Lung (tissue), 11 donors: ENCODE measurements at regions not wholly inside any gene's neighbourhood (a gene's known extent, or its start where the extent isn't known, plus 50 kb on each side); places are given as distances from the start of the nearest gene placed in this dataset.
A peak's percentile ranks its signal among the peaks of the same experiment; 100 is the strongest.

ENCODE experiments used
- ATAC-seq: fragments of 200-7000 bp; cut with Tn5 transposase; one replicate; pipeline ENCODE4 v1.9.1; 2020; ENCODE audit warnings: moderate number of reproducible peaks; ENCODE audit not compliant: insufficient read depth, low FRiP score
- DNase-seq, 3 donors: peaks; one replicate each; pipeline ENCODE4 v3.0.0-alpha.2; 2013 to 2017
- H3K27ac ChIP-seq, 2 donors: one replicate each; pipeline ENCODE4 v1.5.1; 2013; ENCODE audit warnings: mild to moderate bottlenecking in 2 of 2, moderate library complexity in 2 of 2, control low read depth in 1 of 2, inconsistent platforms in 1 of 2, low read depth in 1 of 2, low read length in 1 of 2
- H3K27me3 ChIP-seq, 3 donors: one replicate each; pipeline ENCODE4 v1.5.1; 2013; ENCODE audit warnings: low read length in 2 of 3; ENCODE audit not compliant: control insufficient read depth in 3 of 3, insufficient read depth in 3 of 3
- H3K36me3 ChIP-seq, 4 donors: one replicate each; pipeline ENCODE4 v1.5.1; 2013; ENCODE audit warnings: low read length in 4 of 4, mild to moderate bottlenecking in 1 of 4, moderate library complexity in 1 of 4; ENCODE audit not compliant: control insufficient read depth in 4 of 4, insufficient read depth in 4 of 4
- H3K4me1 ChIP-seq, 5 donors: one replicate each; pipeline ENCODE4 v1.5.1; 2013; ENCODE audit warnings: low read length in 5 of 5, mild to moderate bottlenecking in 2 of 5, moderate library complexity in 1 of 5; ENCODE audit not compliant: control insufficient read depth in 5 of 5, insufficient read depth in 5 of 5
- H3K4me3 ChIP-seq: one replicate; pipeline ENCODE4 v1.5.1; 2013; ENCODE audit warnings: mild to moderate bottlenecking, control low read depth, moderate library complexity
- H3K9ac ChIP-seq, 2 donors: one replicate each; pipeline ENCODE4 v1.5.1; 2013; ENCODE audit warnings: low read length in 2 of 2, control low read depth in 1 of 2; ENCODE audit not compliant: insufficient read depth in 1 of 2
- H3K9me3 ChIP-seq, 4 donors: one replicate each; pipeline ENCODE4 v1.5.1; 2013; ENCODE audit warnings: low read length in 3 of 4, mild to moderate bottlenecking in 1 of 4, moderate library complexity in 1 of 4; ENCODE audit not compliant: control insufficient read depth in 4 of 4, insufficient read depth in 3 of 4
- CTCF ChIP-seq: IDR thresholded peaks from 2 replicates; pipeline ENCODE4 v1.5.1; 2012; ENCODE audit warnings: mild to moderate bottlenecking; ENCODE audit errors: control extremely low read depth, extremely low read depth
- WGBS, 2 donors: extraction: QIAGEN DNeasy Blood & Tissue Kit; methylation state at CpG; one replicate each; pipeline ENCODE4 v1.1.7; 2013; 5-methylcytosine and 5-hydroxymethylcytosine counted together
- donor health status: control.
- donor health status: control.
- donor health status: Bipolar disorder and iron deficiency.
- donor health status: healthy.
- donor health status: DM: yes; HTN: yes; CAD: no.

- no peak for TF ChIP-seq CTCF
- Histone ChIP-seq H3K27me3 (no peaks in the 10 kb centered on the region), H3K36me3 (no peaks in the 10 kb centered on the region), H3K4me3 (no peak overlapping the region), H3K9ac (no peak overlapping the region), H3K27ac (no peak overlapping the region), H3K9me3 (peaks cover 0 to 3% (median 0%) of the 10 kb centered on the region in 4 donors), H3K4me1 (peaks cover 0 to 9% (median 0%) of the 10 kb centered on the region in 5 donors)
- 67 to 71% methylated on average over 20 of the region's 20 CpGs for WGBS, 2 donors
- ATAC-seq, result no peak
- DNase-seq, result no peak
Measured at GRCh38 chr4:12884846-12885796, 599.0 kb downstream of the RAB28 start.

- TF ChIP-seq CTCF, result no peak
- ATAC-seq, result no peak
- WGBS, 2 donors, result 73 to 88% methylated on average over 3 of the region's 3 CpGs
Measured at GRCh38 chr4:12881945-12882584, 602.1 kb downstream of the RAB28 start.

GRCh38 chr4:12880844-12881243 is 603.3 kb downstream of the RAB28 start:
- no peak for ATAC-seq
- TF ChIP-seq CTCF, result no peak
- no peak overlapping the region for H3K27ac ChIP-seq

More at GRCh38 chr4:12881945-12882584, 602.1 kb downstream of the RAB28 start:
- H3K36me3 ChIP-seq, result no peaks in the 10 kb centered on the region
- peak; percentile 87 to 96 (median 94) for DNase-seq
- H3K4me3 ChIP-seq, result no peak overlapping the region
- no peak overlapping the region for H3K27ac ChIP-seq
- no peak overlapping the region for H3K9ac ChIP-seq
- no peaks in the 10 kb centered on the region for H3K27me3 ChIP-seq
- peaks cover 0 to 3% (median 0%) of the 10 kb centered on the region in 4 donors for H3K9me3 ChIP-seq
- H3K4me1 ChIP-seq, result peaks cover 0 to 9% (median 0%) of the 10 kb centered on the region in 5 donors

More at GRCh38 chr4:12880844-12881243, 603.3 kb downstream of the RAB28 start:
- H3K9ac ChIP-seq, result no peak overlapping the region
- H3K4me1 ChIP-seq, result peaks cover 0 to 9% (median 0%) of the 10 kb centered on the region in 5 donors
- H3K36me3 ChIP-seq, result no peaks in the 10 kb centered on the region
- no peak for DNase-seq
- H3K4me3 ChIP-seq, result no peak overlapping the region
- 86% methylated on average over 2 of the region's 2 CpGs for WGBS, 2 donors
- peaks cover 0 to 8% (median 0%) of the 10 kb centered on the region in 4 donors for H3K9me3 ChIP-seq
- no peaks in the 10 kb centered on the region for H3K27me3 ChIP-seq
